Pons (tissue), 1 donor: ENCODE measurements at regions not wholly inside any gene's neighbourhood (a gene's known extent, or its start where the extent isn't known, plus 50 kb on each side); places are given as distances from the start of the nearest gene placed in this dataset.

Source experiments
- DNase-seq: peaks from one replicate; pipeline ENCODE4 v3.0.0-alpha.2; 2016; ENCODE audit warnings: low spot score

DNA sequence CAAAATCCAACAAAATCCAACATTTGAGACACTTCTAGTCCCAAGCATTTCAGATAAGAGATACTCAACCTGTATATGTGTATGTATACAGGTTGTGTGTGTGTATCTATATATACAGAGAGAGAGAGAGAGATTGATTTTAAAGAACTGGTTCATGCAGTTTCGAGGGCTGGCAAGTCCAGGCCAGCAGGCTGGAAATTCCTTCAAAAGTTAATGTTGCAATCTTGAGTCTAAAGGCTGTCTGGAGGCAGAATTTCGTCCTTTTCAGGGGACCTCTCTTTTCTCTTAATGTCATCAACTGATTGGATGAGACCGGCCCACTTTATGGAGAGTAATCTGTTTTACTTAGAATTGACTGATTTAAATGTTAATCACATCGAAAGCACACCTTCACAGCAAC lies 199.6 kb upstream of the IL12A start:
- no peak for DNase-seq

DNA sequence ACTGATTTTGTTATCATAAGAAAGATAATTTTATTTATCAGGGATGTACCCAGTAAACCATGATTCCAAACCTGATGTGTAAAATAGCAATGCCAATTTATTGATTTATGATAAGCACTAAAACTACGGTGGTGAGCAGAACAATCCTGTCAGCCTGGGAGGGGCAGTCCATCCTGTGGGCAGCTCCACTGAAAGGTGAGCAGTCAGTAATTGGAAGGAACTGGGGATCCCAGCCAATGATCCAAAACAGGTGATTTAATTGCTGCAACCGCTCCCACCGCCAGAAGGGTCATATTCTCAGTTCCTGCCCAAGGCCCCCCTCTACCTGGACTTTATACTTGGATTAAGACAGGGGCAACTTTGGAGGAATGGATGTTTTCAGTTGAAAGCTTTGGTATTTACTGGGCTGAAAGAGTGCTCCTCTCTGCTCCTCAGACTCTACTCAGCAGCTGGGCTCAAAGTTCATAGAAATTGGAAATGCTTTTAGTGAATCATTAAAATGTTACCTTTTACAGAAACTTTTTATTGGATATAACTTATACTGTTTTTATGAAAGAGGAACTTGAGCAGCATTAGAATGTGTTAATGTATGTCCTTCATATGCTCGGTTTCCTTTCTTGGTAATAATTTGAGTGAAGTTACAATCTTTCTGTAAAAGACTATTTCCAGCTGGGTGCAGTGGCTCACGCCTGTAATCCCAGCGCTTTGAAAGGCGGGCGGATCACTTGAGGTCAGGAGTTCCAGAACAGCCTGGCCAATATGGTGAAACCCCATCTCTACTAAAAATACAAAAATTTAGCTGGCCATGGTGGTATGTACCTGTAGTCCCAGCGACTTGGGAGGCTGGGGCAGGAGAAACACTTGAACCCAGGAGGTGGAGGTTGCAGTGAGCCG lies 198.6 kb upstream of the IL12A start:
- no peak for DNase-seq

DNA sequence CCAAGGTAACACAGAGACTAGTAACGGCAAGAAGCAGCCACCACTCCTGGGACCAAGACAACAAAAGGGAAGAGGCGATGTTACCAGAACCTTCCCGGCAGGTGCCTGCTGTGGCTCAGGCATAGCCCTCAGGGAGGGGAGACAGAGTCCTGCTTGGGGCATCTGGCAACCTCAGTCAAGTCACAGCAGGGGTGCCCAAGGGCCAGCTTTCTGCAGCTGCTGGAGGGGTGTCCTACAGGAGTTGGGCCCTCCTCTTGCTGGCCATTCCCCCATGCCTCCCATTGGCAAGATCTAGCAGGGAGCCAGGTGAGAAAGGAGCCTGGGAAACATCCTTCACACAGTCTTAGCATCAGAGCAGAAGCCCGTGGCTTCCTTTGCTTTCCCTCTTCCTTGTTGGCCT lies 197.3 kb upstream of the IL12A start:
- DNase-seq: no peak

GRCh38 chr3:159792070-159792469 lies 196.6 kb upstream of the IL12A start:
- DNase-seq: peak; percentile 97

- no peak for DNase-seq
Measured at GRCh38 chr3:159795042-159795441, 193.6 kb upstream of the IL12A start.

GRCh38 chr3:159795681-159796175 lies 192.9 kb upstream of the IL12A start:
- no peak for DNase-seq

- DNase-seq: no peak
Measured at GRCh38 chr3:159796226-159796625, 192.4 kb upstream of the IL12A start.

DNA sequence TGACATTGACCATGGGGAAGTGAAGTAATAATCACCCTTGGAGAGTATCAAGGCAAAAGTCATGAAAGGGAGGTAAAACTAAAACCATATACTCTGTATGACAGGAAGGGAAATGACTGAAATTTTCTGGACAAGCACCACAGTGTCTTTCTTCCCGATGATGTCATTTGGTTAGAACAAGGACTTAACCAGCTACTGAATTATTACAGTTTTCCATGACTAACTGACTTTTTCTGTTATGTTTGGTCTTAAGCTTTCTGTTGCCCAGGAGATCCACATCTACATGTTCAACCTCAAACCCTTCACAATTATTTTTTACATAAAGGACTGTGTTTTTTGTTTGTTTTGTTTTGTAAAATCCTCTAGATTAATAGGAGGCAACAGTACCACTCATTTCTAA lies 191.9 kb upstream of the IL12A start:
- DNase-seq: peak; percentile 83

- DNase-seq: no peak
Measured at GRCh38 chr3:159797771-159798170, 190.9 kb upstream of the IL12A start.

- DNase-seq: no peak
Measured at GRCh38 chr3:159798951-159799350, 189.7 kb upstream of the IL12A start.

DNA sequence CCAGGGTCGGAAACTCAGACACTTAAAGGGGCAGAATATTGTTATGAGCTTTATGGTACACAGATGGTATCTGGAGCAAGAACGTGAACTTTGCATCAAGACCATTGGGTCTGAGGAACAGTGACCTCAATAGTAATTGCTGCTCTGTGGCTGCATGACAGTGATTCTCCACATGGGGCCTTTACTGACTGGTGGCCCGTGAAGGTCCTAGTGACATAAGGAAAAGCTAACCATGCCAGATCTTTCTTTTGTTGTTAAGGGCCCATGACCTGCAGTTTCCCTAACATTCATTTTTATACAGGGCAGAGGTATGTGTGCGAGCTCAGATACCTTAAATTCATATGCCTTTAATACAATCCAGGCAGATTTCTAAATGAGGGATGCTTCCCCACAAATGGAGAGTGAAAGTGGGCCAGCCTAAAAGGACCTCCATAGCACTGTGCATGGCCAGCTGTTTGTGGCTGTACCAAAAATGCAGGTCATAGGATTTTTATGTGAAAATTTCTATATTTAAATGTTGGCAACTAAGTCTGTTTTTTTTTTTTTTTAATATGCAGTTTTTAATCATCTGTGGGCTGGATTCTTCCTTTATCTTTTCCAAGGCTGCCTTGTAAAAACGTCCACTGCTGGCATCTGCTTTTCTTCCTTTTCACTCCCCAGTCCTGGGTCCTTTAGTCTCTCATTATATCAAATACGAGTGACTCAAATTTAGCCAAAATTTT lies 188.0 kb upstream of the IL12A start:
- no peak for DNase-seq

DNA sequence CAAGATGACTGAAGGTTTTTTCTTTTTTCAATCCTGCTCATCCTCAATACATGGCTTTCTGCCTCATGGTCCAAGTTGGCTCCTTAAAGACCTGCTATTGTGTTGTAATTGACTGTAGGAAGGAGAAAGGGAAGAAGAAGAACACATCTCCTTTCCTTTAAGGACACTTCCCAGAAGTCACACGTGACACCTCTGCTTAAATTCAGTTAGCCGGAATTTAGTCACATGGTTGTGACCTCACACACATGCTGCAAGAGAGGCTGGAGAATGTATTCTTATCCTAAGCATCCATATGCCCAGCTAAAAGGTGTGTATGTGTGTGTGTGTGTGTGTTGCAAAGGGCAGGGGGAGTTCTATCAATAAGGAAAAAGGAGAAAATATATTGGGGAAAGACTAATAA lies 185.8 kb upstream of the IL12A start:
- DNase-seq: no peak

DNA sequence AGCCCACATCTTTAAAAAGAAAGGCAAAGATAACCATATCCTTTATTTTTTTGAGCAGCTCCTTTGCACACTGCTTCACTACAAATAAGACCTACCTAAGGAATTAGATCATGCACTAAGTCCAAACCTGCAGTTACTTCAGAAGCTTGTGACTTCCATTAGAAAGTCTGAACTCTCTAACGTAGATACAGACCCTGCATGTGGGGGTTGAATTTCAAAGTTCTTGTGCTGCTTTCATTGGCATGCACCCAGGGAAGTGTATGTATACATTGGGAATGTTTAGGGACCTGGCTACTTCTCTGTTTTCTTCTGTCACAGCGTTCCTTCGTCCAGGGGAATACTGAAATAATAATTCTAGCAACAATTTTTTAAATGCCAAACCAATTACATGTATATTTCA lies 185.2 kb upstream of the IL12A start:
- DNase-seq: no peak

- DNase-seq: peak; percentile 98
Measured at GRCh38 chr3:159804726-159805410, 183.8 kb upstream of the IL12A start.

GRCh38 chr3:159805411-159805772 lies 183.2 kb upstream of the IL12A start:
- no peak for DNase-seq

DNA sequence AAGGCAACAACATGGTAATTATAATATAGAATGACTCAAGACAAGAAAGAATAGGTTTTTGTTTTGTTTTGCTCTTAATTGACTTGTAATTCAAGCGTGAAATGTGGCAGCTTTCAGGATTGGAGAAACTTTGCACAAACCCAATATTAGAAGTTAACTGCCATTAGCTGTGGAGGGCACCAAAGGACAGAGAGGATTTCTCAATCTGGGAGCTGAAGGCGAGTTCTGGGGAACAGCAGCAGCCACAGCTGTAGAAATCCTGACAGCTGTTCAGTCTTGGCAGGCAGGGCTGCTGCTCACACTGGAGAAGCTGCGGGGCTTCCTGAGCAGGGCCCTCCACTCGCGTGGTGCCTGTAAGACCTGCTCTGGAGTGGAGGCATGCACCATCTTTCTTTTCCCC lies 182.2 kb upstream of the IL12A start:
- peak; percentile 86 for DNase-seq

DNA sequence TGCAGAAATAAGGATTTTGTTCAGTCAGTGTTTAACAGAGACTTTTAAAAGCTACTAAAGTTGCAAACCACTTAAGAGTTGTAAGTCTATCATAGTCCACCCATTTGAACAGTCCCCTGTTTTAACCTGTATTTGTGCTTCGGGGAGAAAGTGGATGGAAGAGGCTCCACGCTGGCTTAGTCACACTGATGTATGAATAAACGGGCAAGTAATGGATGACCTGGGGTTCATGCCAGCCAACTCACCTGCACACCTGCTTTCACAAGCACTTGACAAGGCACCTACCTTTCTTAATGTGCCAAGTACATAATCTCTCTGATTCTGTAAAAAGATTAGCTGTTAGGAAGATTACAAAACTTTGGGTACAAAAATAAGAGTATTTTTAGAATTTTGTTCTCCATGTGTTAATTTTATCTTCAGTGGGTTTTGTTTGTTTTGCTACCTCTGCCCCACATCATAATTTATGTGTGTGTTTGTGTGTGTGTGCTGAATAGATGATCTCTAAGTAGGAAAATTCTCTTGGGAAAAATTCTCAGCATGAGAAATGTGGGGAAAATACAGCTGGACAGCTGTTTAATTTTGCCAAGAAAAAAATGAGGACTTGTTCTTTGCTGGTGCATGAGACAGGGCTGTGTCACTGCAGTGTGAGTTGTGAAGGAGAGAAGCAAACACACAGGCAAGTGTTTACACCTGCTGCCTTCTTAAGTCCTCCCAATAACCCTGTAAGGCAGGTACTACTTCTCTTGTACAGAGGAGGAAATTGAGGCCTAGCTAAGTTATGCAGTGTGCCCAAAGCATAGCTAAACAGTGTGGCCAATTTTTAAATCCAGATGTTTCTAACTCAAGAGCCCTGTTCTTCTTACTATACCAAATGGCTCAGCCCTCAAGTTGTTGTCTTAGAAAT lies 181.2 kb upstream of the IL12A start:
- no peak for DNase-seq

DNA sequence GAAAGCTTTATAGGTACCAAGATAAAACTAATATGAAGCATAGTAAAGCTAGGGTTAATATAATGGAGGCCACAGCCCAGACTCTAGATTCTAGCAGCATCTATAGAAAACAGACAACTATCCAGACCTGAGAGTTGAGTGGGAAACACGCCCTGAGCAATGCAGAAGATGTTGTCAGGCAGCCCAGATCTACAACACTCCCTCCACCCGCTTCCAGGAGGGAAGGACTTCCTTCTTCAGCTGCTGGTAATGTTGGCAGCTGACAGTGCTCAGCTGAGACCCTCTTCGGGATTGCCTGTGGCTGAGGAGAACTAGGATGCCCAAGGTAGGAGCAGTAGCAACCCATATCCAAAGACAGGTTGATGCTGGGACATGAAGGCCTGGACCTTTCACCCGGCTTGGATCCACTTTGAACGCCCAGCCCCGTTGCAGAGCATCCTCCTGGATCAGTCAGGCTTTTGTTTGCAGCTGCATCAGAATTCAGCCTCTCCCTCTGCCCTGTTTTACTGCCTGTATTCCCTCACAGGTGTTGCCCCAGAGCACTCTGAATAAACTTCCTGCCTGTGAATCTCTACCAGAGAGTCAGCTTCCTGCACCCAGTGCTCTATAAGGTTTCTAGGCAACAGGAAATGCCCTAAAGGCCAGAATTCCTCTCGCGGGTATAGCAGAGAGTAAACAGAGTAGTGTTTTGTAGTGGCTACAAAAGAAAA lies 174.7 kb upstream of the IL12A start:
- no peak for DNase-seq

- no peak for DNase-seq
Measured at GRCh38 chr3:159816512-159816911, 172.1 kb upstream of the IL12A start.

GRCh38 chr3:159817126-159817525 lies 171.5 kb upstream of the IL12A start:
- no peak for DNase-seq

GRCh38 chr3:159817571-159817970 lies 171.1 kb upstream of the IL12A start:
- no peak for DNase-seq
